Fibroblast of gingiva (primary cell): ENCODE measurements at regions not wholly inside any gene's neighbourhood (a gene's known extent, or its start where the extent isn't known, plus 50 kb on each side); places are given as distances from the start of the nearest gene placed in this dataset.

Experiments
- DNase-seq: peaks from one replicate; pipeline ENCODE4 v3.0.0-alpha.2; 2011; ENCODE audit warnings: low read depth

DNA sequence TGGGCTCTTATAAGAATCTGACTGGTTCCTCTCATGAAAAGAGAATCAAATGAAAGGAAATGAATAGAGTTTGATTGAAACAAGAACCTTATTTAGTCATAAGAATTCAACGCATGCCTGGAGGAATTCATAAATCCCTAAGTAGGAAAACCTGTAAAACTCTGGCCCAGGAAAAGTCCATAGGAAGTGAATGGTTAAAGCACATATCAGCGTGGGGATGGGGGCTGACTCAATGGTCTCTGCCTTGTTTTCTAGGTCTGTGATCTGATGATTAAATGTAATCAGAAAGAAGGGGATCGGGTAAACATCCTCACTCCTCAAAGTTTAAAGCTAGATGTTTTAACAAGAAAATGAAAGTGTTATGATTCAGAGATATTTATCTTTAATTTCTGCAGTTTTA, 759.4 kb upstream of the C9orf72 start:
- no peak for DNase-seq

DNA sequence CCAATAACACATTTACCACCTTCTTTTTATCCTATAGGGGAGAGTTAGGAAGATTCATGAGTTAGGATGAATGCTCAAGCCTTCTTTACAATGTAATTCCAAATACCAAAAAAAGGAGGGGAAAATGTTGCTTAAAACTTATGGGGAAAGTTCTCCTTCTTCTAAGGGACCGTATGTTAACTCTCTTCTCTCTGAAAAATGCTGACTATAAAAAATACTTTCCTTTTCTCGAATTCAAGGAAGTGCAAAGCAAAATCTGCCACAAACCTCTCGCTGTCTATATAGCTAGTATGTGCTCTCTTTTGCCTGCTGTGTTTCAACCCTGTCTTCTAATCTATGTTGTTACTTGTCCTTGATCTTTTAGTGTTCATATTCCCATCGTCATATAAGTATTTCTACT, 768.6 kb upstream of the C9orf72 start:
- no peak for DNase-seq

DNA sequence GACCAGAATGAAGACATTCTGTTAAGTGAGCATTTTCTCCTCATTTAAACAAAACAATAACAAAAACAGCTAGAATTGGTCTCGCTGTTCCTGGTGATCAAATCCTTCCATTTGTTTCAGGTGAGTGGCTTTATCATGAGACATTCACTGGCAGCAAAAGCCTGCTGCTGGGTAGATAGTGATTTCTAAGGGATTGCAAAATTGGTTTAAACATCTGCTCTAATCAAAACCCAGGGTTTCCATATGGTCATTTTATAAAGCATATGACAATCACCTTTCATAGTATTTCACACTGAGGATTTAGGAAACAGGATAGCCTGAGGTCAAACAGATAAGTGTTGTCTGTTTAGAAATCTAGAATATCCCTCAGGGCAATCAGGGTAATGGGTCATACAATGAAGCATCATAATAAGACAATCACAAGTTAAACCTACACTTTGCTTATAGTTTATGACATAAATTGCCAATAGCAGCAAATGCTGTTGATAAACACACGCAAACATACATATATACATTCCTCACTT, 769.6 kb upstream of the C9orf72 start:
- DNase-seq, result no peak

DNA sequence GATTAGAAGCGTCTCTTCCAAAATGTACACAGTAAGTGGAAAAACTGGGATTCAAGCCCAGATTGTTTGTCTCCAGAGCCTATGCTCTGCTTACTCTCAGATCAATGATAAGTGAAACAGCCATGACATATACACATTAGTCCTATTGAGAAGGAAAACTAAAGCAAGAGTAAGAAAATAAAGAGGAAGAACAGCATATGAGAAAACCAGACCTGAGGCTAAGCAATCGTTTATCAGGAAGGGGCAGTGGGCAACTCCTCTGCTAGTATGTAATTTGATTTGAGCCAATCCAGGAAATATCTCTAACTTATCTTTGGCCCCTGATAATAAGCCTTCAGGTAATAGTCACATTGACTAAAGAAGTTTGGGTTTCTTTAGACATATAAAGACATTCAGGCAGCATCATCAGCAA, 789.9 kb upstream of the C9orf72 start:
- DNase-seq, result no peak

- no peak for DNase-seq
These were observed 791.8 kb upstream of the C9orf72 start for GRCh38 chr9:28365020-28365640.

- no peak for DNase-seq
These were observed 792.4 kb upstream of the C9orf72 start for GRCh38 chr9:28365728-28366127.

GRCh38 chr9:28378231-28378630, 805.0 kb upstream of the C9orf72 start:
- DNase-seq, result no peak

GRCh38 chr9:28379082-28379481, 805.8 kb upstream of the C9orf72 start:
- DNase-seq, result no peak

- DNase-seq, result no peak
These were observed 816.1 kb upstream of the C9orf72 start for GRCh38 chr9:28389411-28389810.

DNA sequence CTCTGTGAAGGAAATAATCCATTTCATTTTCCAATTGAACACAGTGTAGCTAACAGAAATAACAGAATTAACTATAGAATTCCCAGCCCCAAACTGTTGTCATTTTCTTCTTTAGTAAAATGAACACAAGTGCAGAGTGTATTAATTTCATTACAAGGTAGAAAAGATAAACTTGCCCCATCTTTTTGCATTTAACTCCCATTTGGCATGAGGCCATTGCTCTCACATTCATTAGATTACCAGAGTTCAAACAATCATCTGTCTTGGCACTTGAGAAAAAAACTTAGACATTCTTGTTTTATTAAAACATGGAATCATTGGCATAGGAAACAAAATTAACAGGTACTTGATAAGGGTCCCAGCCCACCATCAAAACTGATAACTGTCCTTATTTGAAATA, 821.5 kb upstream of the C9orf72 start:
- no peak for DNase-seq

GRCh38 chr9:28396058-28396457, 822.8 kb upstream of the C9orf72 start:
- DNase-seq, result no peak

DNA sequence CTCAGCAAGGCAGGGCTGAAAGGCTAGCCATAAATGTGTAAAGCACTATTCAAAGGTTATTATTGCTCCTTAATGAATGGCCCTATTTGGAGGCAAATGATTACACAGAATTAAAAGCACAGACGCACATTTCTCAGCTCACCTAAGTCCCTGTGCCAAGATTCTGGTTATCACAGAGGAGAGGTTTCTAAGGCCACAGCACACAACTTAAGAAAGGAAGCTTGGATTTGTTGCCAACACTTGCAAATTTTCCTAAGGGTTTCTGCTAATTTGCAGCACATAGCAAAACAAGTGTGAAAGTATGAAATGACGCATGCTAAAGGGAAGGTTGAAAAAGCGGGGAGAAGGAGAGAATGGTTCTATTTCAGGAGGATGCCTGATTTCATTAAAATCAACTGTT, 834.1 kb upstream of the C9orf72 start:
- no peak for DNase-seq

GRCh38 chr9:28409919-28410318, 836.6 kb upstream of the C9orf72 start:
- DNase-seq, result no peak

DNA sequence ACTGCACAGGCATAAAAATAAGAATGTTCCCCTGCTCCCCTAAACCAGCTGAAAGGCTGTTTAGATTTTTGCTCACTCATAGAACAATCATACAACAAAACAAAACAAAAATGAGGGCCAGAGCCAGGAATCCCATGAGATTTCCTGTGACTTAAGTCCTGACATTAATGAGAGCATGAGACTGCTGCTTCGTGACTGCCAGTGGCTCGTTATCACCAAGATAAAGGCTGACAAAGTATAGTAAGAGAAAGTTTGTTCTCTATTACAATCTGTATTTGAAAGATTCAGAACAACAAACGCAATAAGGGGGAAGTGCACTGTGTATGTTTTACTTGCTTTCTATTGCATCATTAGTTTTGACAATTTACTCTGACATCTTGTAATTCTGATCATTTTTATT, 837.1 kb upstream of the C9orf72 start:
- DNase-seq, result no peak

GRCh38 chr9:28413471-28413870, 840.2 kb upstream of the C9orf72 start:
- no peak for DNase-seq

DNA sequence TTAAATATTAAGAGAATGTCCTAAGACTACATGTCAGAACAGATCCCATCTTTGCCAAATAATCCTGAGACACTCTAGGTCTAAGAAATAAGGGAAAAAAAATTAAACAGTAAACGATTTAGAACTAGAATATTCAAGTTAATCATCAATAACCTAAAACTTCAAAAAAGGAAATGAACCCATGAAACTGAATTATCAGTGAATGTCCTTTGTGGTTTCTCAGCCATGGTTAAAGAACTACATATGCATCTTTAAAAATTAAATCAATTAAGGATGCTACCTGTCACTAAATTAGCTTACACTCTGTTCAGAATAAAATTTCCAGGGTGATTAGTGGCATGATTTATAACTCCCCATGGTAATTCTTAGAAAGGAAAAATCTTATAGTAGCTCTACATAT, 850.0 kb upstream of the C9orf72 start:
- no peak for DNase-seq

DNA sequence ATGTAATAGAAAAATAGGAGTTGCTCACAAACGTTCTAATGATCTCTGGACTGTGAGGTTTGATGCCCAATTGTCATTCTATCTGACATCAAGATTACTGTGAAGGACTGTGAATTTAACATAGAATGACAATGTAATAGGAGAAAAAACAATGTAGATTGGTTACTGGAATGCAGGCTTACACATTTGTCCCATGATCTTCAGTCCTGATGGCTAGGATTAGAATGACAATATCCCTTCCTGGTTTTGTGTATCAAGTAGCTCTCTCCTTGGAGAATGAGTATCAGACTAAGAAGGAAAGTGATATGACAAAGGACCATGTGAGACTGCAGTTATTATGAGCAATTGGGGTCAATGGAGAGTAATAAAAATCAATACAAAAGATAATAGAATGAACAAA, 862.2 kb upstream of the C9orf72 start:
- DNase-seq, result no peak

GRCh38 chr9:28439688-28440087, 866.4 kb upstream of the C9orf72 start:
- DNase-seq, result no peak

- DNase-seq, result no peak
These were observed 870.2 kb upstream of the C9orf72 start for GRCh38 chr9:28443461-28443860.

- no peak for DNase-seq
These were observed 871.4 kb upstream of the C9orf72 start for GRCh38 chr9:28444637-28445036.

- no peak for DNase-seq
These were observed 871.9 kb upstream of the C9orf72 start for GRCh38 chr9:28445211-28445610.

DNA sequence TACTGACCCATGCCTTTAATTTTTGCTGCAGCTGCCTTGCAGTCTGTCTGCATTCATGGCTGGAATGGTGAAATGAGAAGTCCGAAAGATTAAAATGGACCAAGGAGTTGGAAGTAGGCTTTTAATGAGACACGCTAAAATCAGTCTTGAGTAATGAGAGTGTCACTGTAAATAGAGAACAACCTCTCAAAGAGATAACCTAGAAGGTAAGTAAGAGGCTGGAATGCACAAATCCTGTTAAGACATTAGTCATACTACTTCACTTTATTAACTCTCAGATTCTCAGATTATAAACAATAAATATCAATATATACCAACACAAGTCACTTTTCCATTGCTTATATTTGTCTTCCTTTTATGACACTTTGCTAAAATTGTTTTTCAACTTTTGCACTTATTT, 880.6 kb upstream of the C9orf72 start:
- DNase-seq, result no peak

GRCh38 chr9:28456861-28457260, 883.6 kb upstream of the C9orf72 start:
- DNase-seq, result no peak

- DNase-seq, result no peak
These were observed 891.4 kb upstream of the C9orf72 start for GRCh38 chr9:28464481-28465216.
